ENCODE measurements at regions not wholly inside any gene's neighbourhood (a gene's known extent, or its start where the extent isn't known, plus 50 kb on each side); places are given as distances from the start of the nearest gene placed in this dataset.

GRCh38 chr19:30183807-30184490 is 188.2 kb upstream of the ZNF536 start:
- Histone ChIP-seq H2AK5ac (ENCODE audit: low read depth, low read length) (no peak overlapping the region), H2BK5ac (ENCODE audit: low read depth, low read length, poor library complexity, severe bottlenecking) (no peak overlapping the region), H2BK15ac (ENCODE audit: low read depth, low read length) (no peak overlapping the region), H3K36me3 (ENCODE audit: control insufficient read depth, insufficient read depth, low read length) (no peaks in the 10 kb centered on the region), H3K23ac (ENCODE audit: low read depth, low read length) (no peak overlapping the region), H4K8ac (ENCODE audit: low read depth in 2 of 2, low read length in 2 of 2) (no peak overlapping the region), H4K5ac (ENCODE audit: low read depth, low read length) (no peak overlapping the region), H3K4me3 (ENCODE audit: insufficient read depth, low read depth, low read length) (no peak overlapping the region), H2AK9ac (replicated peaks; ENCODE audit: low read depth, low read length, poor library complexity) (no peak overlapping the region), H3K4ac (ENCODE audit: low read depth, low read length) (no peak overlapping the region), H3K9me3 (ENCODE audit: control insufficient read depth, insufficient read depth, low read length) (peaks cover 2% of the 10 kb centered on the region; the same call in 1 of the 2 replicates), H3K9ac (ENCODE audit: low read depth, low read length) (no peak overlapping the region), H4K91ac (ENCODE audit: insufficient read depth, low read depth, low read length) (no peak overlapping the region), H2BK120ac (ENCODE audit: low read depth, low read length) (no peak overlapping the region), H2AFZ (replicated peaks; ENCODE audit: low read length, poor library complexity) (no peak overlapping the region), H3K4me1 (ENCODE audit: control insufficient read depth, insufficient read depth, low read length) (no peaks in the 10 kb centered on the region), H3K4me2 (ENCODE audit: low read depth, low read length) (no peak overlapping the region), H2BK20ac (ENCODE audit: low read depth, low read length) (no peak overlapping the region), H4K20me1 (ENCODE audit: insufficient read depth, low read length) (no peaks in the 10 kb centered on the region), H3K18ac (ENCODE audit: low read depth, low read length) (no peak overlapping the region), H3K56ac (ENCODE audit: extremely low read depth, insufficient read depth, low read length) (no peak overlapping the region), H3K14ac (replicated peaks; ENCODE audit: low read depth, low read length) (no peak overlapping the region), H3K27me3 (ENCODE audit: control insufficient read depth, insufficient read depth, low read length) (no peaks in the 10 kb centered on the region), H3K79me1 (ENCODE audit: low read depth in 1 of 2, low read length in 2 of 2) (no peaks in the 10 kb centered on the region), H3K27ac (ENCODE audit: insufficient read depth, low read length) (no peak overlapping the region), H3K9me1 (ENCODE audit: insufficient read depth, low read length) (no peaks in the 10 kb centered on the region)
- TF ChIP-seq RCOR1 (IDR thresholded peaks at IDR 0.05; ENCODE audit: insufficient replicate concordance, low read length) (no peak), RAD21 (IDR thresholded peaks at IDR 0.05; ENCODE audit: low read length) (no peak), USF2 (IDR thresholded peaks at IDR 0.05; ENCODE audit: low read depth, low read length) (no peak), FOS (IDR thresholded peaks at IDR 0.05; ENCODE audit: low read depth, low read length) (no peak), POLR2A (IDR thresholded peaks at IDR 0.05; ENCODE audit: low read depth, low read length) (no peak), CTCF (conservative IDR thresholded peaks at IDR 0.05; ENCODE audit: low read depth, low read length) (no peak), CEBPB (IDR thresholded peaks at IDR 0.05; ENCODE audit: low read depth, low read length) (no peak), MXI1 (IDR thresholded peaks at IDR 0.05; ENCODE audit: borderline replicate concordance, low read depth, low read length) (no peak), NFE2L2 (IDR thresholded peaks at IDR 0.05; ENCODE audit: low read depth, low read length) (no peak), RFX5 (IDR thresholded peaks at IDR 0.05; ENCODE audit: low read depth, low read length) (no peak), CHD1 (IDR thresholded peaks at IDR 0.05; ENCODE audit: low read depth, low read length) (no peak), ELK1 (IDR thresholded peaks at IDR 0.05; ENCODE audit: borderline replicate concordance, low read depth, low read length) (no peak)
- ATAC-seq (ENCODE audit: low read depth), result no peak
- dilution Hi-C loops (cut with HindIII; ENCODE audit: low sequenced_read_pairs, unreplicated experiment), result no loop called here
- in situ Hi-C loops (cut with MboI; ENCODE audit: low sequenced_read_pairs), result no loop called here
- CTCF ChIA-PET, result no interaction called here
- no TSS peak for BruUV-seq (replicated peaks)
- DNase-seq, result no peak
- intact Hi-C loops (cut with micrococcal nuclease), result loop anchor here (10.0 kb wide), 1 partner anchor 1281 kb away; no protein-coding TSS in a partner anchor
- no CpG with 5 or more reads among the region's 3 CpGs for WGBS, 2 experiments (ENCODE audit: extremely low coverage in 2 of 2, insufficient read length in 1 of 2)
- POLR2A ChIA-PET (ENCODE audit: unreplicated experiment), result no interaction called here

Data from IMR-90 (cell line).